Hepatocyte (in vitro differentiated cells): ENCODE measurements at regions not wholly inside any gene's neighbourhood (a gene's known extent, or its start where the extent isn't known, plus 50 kb on each side); places are given as distances from the start of the nearest gene placed in this dataset.

Experiments used
- DNase-seq: peaks from one replicate; pipeline ENCODE4 v3.0.0-alpha.2; 2016; ENCODE audit warnings: low spot score
- H2AFZ ChIP-seq: fragments of 200-600 bp; sonication (generic); 2 replicates; pipeline ENCODE4 v1.6.0; 2016; ENCODE audit warnings: antibody characterized with exemption, mild to moderate bottlenecking
- H3K27ac ChIP-seq: fragments of 200-600 bp; sonication (generic); 2 replicates; pipeline ENCODE4 v1.5.1; 2016; ENCODE audit warnings: mild to moderate bottlenecking
- H3K27me3 ChIP-seq: fragments of 200-600 bp; sonication (generic); 2 replicates; pipeline ENCODE4 v1.6.1; 2016
- H3K36me3 ChIP-seq: fragments of 200-600 bp; sonication (generic); replicated peaks from 2 replicates; pipeline ENCODE4 v1.5.1; 2016; ENCODE audit warnings: low read depth; ENCODE audit not compliant: insufficient read depth
- H3K4me1 ChIP-seq: fragments of 200-600 bp; sonication (generic); 2 replicates; pipeline ENCODE4 v1.5.1; 2016; ENCODE audit warnings: mild to moderate bottlenecking, moderate library complexity; ENCODE audit not compliant: insufficient read depth
- H3K4me2 ChIP-seq: fragments of 200-600 bp; sonication (generic); 2 replicates; pipeline ENCODE4 v1.6.0; 2016
- H3K4me3 ChIP-seq: fragments of 200-600 bp; sonication (generic); 2 replicates; pipeline ENCODE4 v1.5.1; 2016; ENCODE audit warnings: mild to moderate bottlenecking
- H3K79me2 ChIP-seq: fragments of 200-600 bp; sonication (generic); 2 replicates; pipeline ENCODE4 v1.6.0; 2017; ENCODE audit warnings: mild to moderate bottlenecking
- H3K9me2 ChIP-seq: fragments of 200-600 bp; sonication (generic); replicated peaks from 2 replicates; pipeline ENCODE4 v1.6.0; 2017; ENCODE audit warnings: mild to moderate bottlenecking; ENCODE audit not compliant: insufficient read depth
- H3K9me3 ChIP-seq: fragments of 200-600 bp; sonication (generic); 2 replicates; pipeline ENCODE4 v1.5.1; 2016; ENCODE audit warnings: low read depth, mild to moderate bottlenecking
- H4K20me1 ChIP-seq: fragments of 200-600 bp; sonication (generic); 2 replicates; pipeline ENCODE4 v1.6.0; 2016; ENCODE audit warnings: mild to moderate bottlenecking; ENCODE audit not compliant: insufficient read depth, poor library complexity, severe bottlenecking
- EZH2 ChIP-seq: fragments of 200-600 bp; sonication (generic); IDR thresholded peaks from 2 replicates; pipeline ENCODE4 v1.6.1; 2016; ENCODE audit warnings: antibody characterized with exemption, mild to moderate bottlenecking, borderline replicate concordance
- EZH2phosphoT487 ChIP-seq: fragments of 200-600 bp; sonication (generic); IDR thresholded peaks from one replicate; pipeline ENCODE4 v1.6.1; 2018; ENCODE audit warnings: antibody characterized with exemption, mild to moderate bottlenecking, low read depth, moderate library complexity; ENCODE audit not compliant: unreplicated experiment, severe bottlenecking
- WGBS: methylation state at CpG from one replicate; pipeline ENCODE4 v1.1.6; 2016; ENCODE audit warnings: low lambda C conversion rate; ENCODE audit errors: missing lambda C conversion rate; 5-methylcytosine and 5-hydroxymethylcytosine counted together
- TF ChIP-seq, protein P1 (sequence below): fragments of 200-600 bp; sonication (generic); IDR thresholded peaks from 2 replicates; pipeline ENCODE4 v1.5.1; 2016; ENCODE audit warnings: antibody characterized with exemption, mild to moderate bottlenecking; ENCODE audit not compliant: poor library complexity

DNA sequence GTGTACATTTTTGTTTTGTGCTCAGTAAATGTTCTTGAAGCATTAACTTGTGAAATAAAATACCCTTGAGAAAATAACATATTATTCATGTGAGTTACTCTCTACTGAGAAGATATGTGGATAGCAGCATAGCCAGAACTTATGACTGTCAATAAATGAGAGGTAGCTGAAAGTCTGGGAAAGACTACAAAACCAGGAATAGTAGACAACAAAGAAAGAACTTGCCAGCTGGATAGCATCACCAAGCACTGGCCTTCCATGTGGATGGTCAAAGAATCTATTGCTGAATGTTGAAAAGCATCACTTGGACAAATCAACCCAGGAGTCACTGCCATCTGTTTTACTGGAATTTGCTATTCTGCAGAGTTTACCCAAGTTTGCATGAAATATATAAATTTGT, 650.0 kb upstream of the HTR2C start:
- Histone ChIP-seq H3K4me1 (no peaks in the 10 kb centered on the region), H3K4me3 (no peak overlapping the region), H3K27ac (no peak overlapping the region), H3K79me2 (no peaks in the 10 kb centered on the region), H3K4me2 (no peak overlapping the region), H4K20me1 (no peaks in the 10 kb centered on the region), H3K9me2 (no peaks in the 10 kb centered on the region), H3K27me3 (no peaks in the 10 kb centered on the region), H2AFZ (no peak overlapping the region), H3K36me3 (no peaks in the 10 kb centered on the region), H3K9me3 (no peaks in the 10 kb centered on the region)
- TF ChIP-seq EZH2phosphoT487 (no peak), EZH2 (no peak)
- DNase-seq: no peak

DNA sequence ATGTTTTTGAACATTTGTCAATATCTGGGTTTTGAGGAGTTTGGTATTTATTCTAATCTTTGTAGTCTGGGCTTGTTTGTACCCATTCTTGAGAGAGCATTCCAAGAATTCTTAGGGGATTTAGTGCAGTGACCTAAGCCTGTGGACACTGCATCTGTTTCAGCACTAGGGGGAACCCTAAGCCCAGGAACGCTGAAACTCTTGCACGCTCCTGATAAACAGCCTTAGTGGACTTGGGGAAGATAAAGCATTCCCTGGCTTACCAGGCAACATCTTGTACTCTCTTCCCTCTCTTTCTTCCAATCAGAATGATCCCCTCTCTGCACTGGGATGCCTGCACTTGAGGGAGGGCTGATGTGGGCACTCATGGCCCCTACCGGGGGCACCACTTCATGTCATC, 654.9 kb upstream of the HTR2C start:
- H3K36me3 ChIP-seq: peaks cover 4% of the 10 kb centered on the region
- H3K9me2 ChIP-seq: no peaks in the 10 kb centered on the region
- H3K4me1 ChIP-seq: no peaks in the 10 kb centered on the region
- H3K9me3 ChIP-seq: peaks cover 7% of the 10 kb centered on the region
- H3K27me3 ChIP-seq: no peaks in the 10 kb centered on the region
- DNase-seq: peak; percentile 80
- H3K27ac ChIP-seq: no peak overlapping the region
- no peak overlapping the region for H3K4me2 ChIP-seq
- H2AFZ ChIP-seq: no peak overlapping the region
- no peaks in the 10 kb centered on the region for H3K79me2 ChIP-seq
- 41% methylated on average over 3 of the region's 3 CpGs for WGBS
- H3K4me3 ChIP-seq: no peak overlapping the region
- no peaks in the 10 kb centered on the region for H4K20me1 ChIP-seq
- no peak for TF ChIP-seq EZH2phosphoT487
- TF ChIP-seq, protein P1, sequence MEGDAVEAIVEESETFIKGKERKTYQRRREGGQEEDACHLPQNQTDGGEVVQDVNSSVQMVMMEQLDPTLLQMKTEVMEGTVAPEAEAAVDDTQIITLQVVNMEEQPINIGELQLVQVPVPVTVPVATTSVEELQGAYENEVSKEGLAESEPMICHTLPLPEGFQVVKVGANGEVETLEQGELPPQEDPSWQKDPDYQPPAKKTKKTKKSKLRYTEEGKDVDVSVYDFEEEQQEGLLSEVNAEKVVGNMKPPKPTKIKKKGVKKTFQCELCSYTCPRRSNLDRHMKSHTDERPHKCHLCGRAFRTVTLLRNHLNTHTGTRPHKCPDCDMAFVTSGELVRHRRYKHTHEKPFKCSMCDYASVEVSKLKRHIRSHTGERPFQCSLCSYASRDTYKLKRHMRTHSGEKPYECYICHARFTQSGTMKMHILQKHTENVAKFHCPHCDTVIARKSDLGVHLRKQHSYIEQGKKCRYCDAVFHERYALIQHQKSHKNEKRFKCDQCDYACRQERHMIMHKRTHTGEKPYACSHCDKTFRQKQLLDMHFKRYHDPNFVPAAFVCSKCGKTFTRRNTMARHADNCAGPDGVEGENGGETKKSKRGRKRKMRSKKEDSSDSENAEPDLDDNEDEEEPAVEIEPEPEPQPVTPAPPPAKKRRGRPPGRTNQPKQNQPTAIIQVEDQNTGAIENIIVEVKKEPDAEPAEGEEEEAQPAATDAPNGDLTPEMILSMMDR: peak; percentile 72

GRCh38 chrX:113920661-113921060, 663.2 kb upstream of the HTR2C start:
- Histone ChIP-seq H3K9me3 (no peaks in the 10 kb centered on the region), H3K36me3 (no peaks in the 10 kb centered on the region), H3K79me2 (no peaks in the 10 kb centered on the region), H3K27me3 (no peaks in the 10 kb centered on the region), H3K9me2 (no peaks in the 10 kb centered on the region), H2AFZ (no peak overlapping the region), H3K4me2 (no peak overlapping the region), H3K4me3 (no peak overlapping the region), H3K27ac (no peak overlapping the region), H3K4me1 (no peaks in the 10 kb centered on the region), H4K20me1 (no peaks in the 10 kb centered on the region)
- WGBS: 63% methylated on average over 4 of the region's 4 CpGs
- no peak for TF ChIP-seq EZH2phosphoT487
- TF ChIP-seq, protein P1: no peak
- TF ChIP-seq EZH2: no peak
- no peak for DNase-seq

GRCh38 chrX:113919387-113919786, 664.5 kb upstream of the HTR2C start:
- WGBS: 77% methylated on average over 4 of the region's 4 CpGs

More at GRCh38 chrX:113919387-113919786, 664.5 kb upstream of the HTR2C start:
- H3K36me3 ChIP-seq: no peaks in the 10 kb centered on the region
- H3K9me3 ChIP-seq: no peaks in the 10 kb centered on the region
- H3K79me2 ChIP-seq: no peaks in the 10 kb centered on the region
- H3K27ac ChIP-seq: no peak overlapping the region
- H3K27me3 ChIP-seq: no peaks in the 10 kb centered on the region
- DNase-seq: no peak
- H3K4me1 ChIP-seq: no peaks in the 10 kb centered on the region
- H4K20me1 ChIP-seq: no peaks in the 10 kb centered on the region
- TF ChIP-seq, protein P1: no peak
- TF ChIP-seq EZH2 (no peak), EZH2phosphoT487 (no peak)
- peak overlapping the region; percentile 10 for H2AFZ ChIP-seq
- H3K4me2 ChIP-seq: no peak overlapping the region
- H3K9me2 ChIP-seq: no peaks in the 10 kb centered on the region
- no peak overlapping the region for H3K4me3 ChIP-seq
